ENCODE measurements at regions not wholly inside any gene's neighbourhood (a gene's known extent, or its start where the extent isn't known, plus 50 kb on each side); places are given as distances from the start of the nearest gene placed in this dataset.

GRCh38 chr3:177899275-177900067, 636.8 kb upstream of the KCNMB2 start:
- TF ChIP-seq CTCF (IDR thresholded peaks at IDR 0.05), result no peak
- no peak for TF ChIP-seq EZH2 (IDR thresholded peaks at IDR 0.05; ENCODE audit: borderline replicate concordance, insufficient read depth, low read depth, low read length, poor library complexity, severe bottlenecking)
